CD4-positive, alpha-beta T cell (primary cell): ENCODE measurements at regions not wholly inside any gene's neighbourhood (a gene's known extent, or its start where the extent isn't known, plus 50 kb on each side); places are given as distances from the start of the nearest gene placed in this dataset.

Experiments used
- ATAC-seq: fragments of 200-7000 bp; cut with Tn5 transposase; one replicate; pipeline ENCODE4 v1.10.0; 2022; ENCODE audit warnings: mild to moderate bottlenecking; ENCODE audit not compliant: poor library complexity
- CTCF ChIA-PET: fragments of 350-600 bp; sonication (Branson Sonifier 250); formaldehyde crosslinking; loops from one replicate; lab custom pipeline; 2021; ENCODE audit warnings: antibody characterized with exemption, inconsistent platforms; lab: Charles Lee
- POLR2A ChIA-PET: fragments of 350-600 bp; sonication (Branson Sonifier 250); formaldehyde crosslinking; loops from one replicate; lab custom pipeline; 2021; ENCODE audit warnings: antibody characterized with exemption, inconsistent platforms; lab: Charles Lee
- DNase-seq, 14 experiments: peaks; one replicate each; pipeline ENCODE4 v3.0.0-alpha.2; 2013 to 2020; ENCODE audit warnings: mixed read lengths in 2 of 14
- H3K27ac ChIP-seq, 2 donors: one replicate each; pipeline versions ENCODE4 v1.5.1 to v1.7.0; 2013; ENCODE audit warnings: low read length in 2 of 2, low read depth in 1 of 2, mild to moderate bottlenecking in 1 of 2
- H3K27me3 ChIP-seq, 2 experiments: 1 replicate in 1 of 2; 2 replicates in 1 of 2; pipeline versions ENCODE4 v1.6.1 to v1.7.0; 2013; ENCODE audit warnings: low read length in 2 of 2, control low read depth in 1 of 2, mild to moderate bottlenecking in 1 of 2, moderate library complexity in 1 of 2; ENCODE audit not compliant: insufficient read depth in 2 of 2, control insufficient read depth in 1 of 2
- H3K36me3 ChIP-seq: one replicate; pipeline ENCODE4 v1.6.1; 2013; ENCODE audit warnings: low read length, control low read depth; ENCODE audit not compliant: insufficient read depth
- H3K4me1 ChIP-seq: one replicate; pipeline ENCODE4 v1.6.1; 2013; ENCODE audit warnings: low read length, control low read depth; ENCODE audit not compliant: insufficient read depth
- H3K4me3 ChIP-seq: one replicate; pipeline ENCODE4 v1.5.1; 2013; ENCODE audit warnings: mild to moderate bottlenecking, low read length, moderate library complexity
- H3K9me3 ChIP-seq, 2 experiments: 1 replicate in 1 of 2; 2 replicates in 1 of 2; pipeline versions ENCODE4 v1.6.1 to v1.7.0; 2013; ENCODE audit warnings: low read length in 2 of 2, mild to moderate bottlenecking in 2 of 2, control low read depth in 1 of 2, moderate library complexity in 1 of 2; ENCODE audit not compliant: control insufficient read depth in 1 of 2, insufficient read depth in 1 of 2
- H3K27ac Mint-ChIP-seq: one replicate; pipeline ENCODE4 v1.8.0; 2020; ENCODE audit warnings: mixed read lengths
- H3K27me3 Mint-ChIP-seq: one replicate; pipeline ENCODE4 v1.8.0; 2021; ENCODE audit warnings: mixed read lengths
- H3K36me3 Mint-ChIP-seq: one replicate; pipeline ENCODE4 v1.8.0; 2021; ENCODE audit warnings: low read depth, mixed read lengths
- H3K4me1 Mint-ChIP-seq: one replicate; pipeline ENCODE4 v1.8.0; 2021; ENCODE audit warnings: low read depth, mixed read lengths
- H3K4me3 Mint-ChIP-seq: one replicate; pipeline ENCODE4 v1.8.0; 2020; ENCODE audit warnings: mild to moderate bottlenecking, mixed read lengths
- H3K9me3 Mint-ChIP-seq: one replicate; pipeline ENCODE4 v1.8.0; 2020; ENCODE audit warnings: mixed read lengths
- CTCF ChIP-seq: fragments of 200-600 bp; IDR thresholded peaks from one replicate; pipeline ENCODE4 v1.8.0; 2022; ENCODE audit warnings: antibody characterized with exemption, mild to moderate bottlenecking
- intact Hi-C, 2 experiments: fragments of 100-400 bp; cut with DNase I in 1 of 2; cut with micrococcal nuclease in 1 of 2; formaldehyde crosslinking; loops; one replicate each; pipeline versions ENCODE4 v1.15.1 to v1.9.0; 2023 to 2025; cut with DNase I, micrococcal nuclease

DNA sequence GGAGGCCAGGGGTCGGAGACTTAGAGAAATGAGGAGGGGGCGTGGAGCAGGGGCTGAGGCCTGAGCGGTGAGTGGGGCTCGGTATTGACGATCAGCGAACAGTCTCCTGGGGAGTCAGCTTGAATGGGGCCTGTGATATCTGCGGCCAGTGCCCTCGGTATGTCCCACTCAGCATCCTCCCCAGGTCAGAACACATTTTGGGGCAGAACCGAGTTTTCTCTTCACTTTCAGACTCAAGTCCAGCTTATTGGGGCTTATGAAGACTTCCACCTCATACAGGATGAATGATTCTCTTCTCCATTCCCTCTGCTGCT lies 82.6 kb downstream of the RRM2 start:
- H3K27ac Mint-ChIP-seq = no peak overlapping the region
- CTCF ChIA-PET = interaction anchor here (0.6 kb wide), 1 partner anchor 96 kb away, joined by 4 read pairs; no protein-coding TSS in a partner anchor
- H3K4me3 Mint-ChIP-seq = no peak overlapping the region

GRCh38 chr2:10208736-10209135 lies 86.2 kb downstream of the RRM2 start:
- Histone ChIP-seq H3K4me3 (no peak overlapping the region), H3K36me3 (no peaks in the 10 kb centered on the region), H3K27me3 (no peaks in the 10 kb centered on the region), H3K27ac (no peak overlapping the region), H3K4me1 (no peaks in the 10 kb centered on the region), H3K9me3 (no peaks in the 10 kb centered on the region)
- DNase-seq (no peak), ATAC-seq (no peak)
- no peaks in the 10 kb centered on the region for H3K9me3 Mint-ChIP-seq
- intact Hi-C loops = no loop called here
- CTCF ChIA-PET = no interaction called here
- POLR2A ChIA-PET = no interaction called here
- TF ChIP-seq CTCF = no peak
- H3K36me3 Mint-ChIP-seq = no peaks in the 10 kb centered on the region
- no peaks in the 10 kb centered on the region for H3K27me3 Mint-ChIP-seq
- no peak overlapping the region for H3K27ac Mint-ChIP-seq
- no peak overlapping the region for H3K4me3 Mint-ChIP-seq
- no peaks in the 10 kb centered on the region for H3K4me1 Mint-ChIP-seq

More for the DNA sequence above, 82.6 kb downstream of the RRM2 start:
- Mint-ChIP-seq H3K27me3 (no peaks in the 10 kb centered on the region), H3K4me1 (no peaks in the 10 kb centered on the region), H3K9me3 (no peaks in the 10 kb centered on the region), H3K36me3 (no peaks in the 10 kb centered on the region)
- TF ChIP-seq CTCF = no peak
- no peaks in the 10 kb centered on the region for H3K27me3 ChIP-seq
- intact Hi-C loops = no loop called here
- no peak overlapping the region for H3K27ac ChIP-seq
- no peaks in the 10 kb centered on the region for H3K4me1 ChIP-seq
- H3K9me3 ChIP-seq = no peaks in the 10 kb centered on the region
- ATAC-seq (no peak), DNase-seq (no peak)
- H3K4me3 ChIP-seq = no peak overlapping the region
- no peaks in the 10 kb centered on the region for H3K36me3 ChIP-seq
- POLR2A ChIA-PET = no interaction called here

- no peaks in the 10 kb centered on the region for H3K4me1 ChIP-seq
- Mint-ChIP-seq H3K9me3 (no peaks in the 10 kb centered on the region), H3K4me1 (no peaks in the 10 kb centered on the region), H3K36me3 (no peaks in the 10 kb centered on the region), H3K27ac (no peak overlapping the region), H3K4me3 (no peak overlapping the region), H3K27me3 (no peaks in the 10 kb centered on the region)
- H3K36me3 ChIP-seq = no peaks in the 10 kb centered on the region
- H3K27ac ChIP-seq = no peak overlapping the region
- intact Hi-C loops = no loop called here
- CTCF ChIA-PET = no interaction called here
- H3K9me3 ChIP-seq = no peaks in the 10 kb centered on the region
- POLR2A ChIA-PET = no interaction called here
- ATAC-seq = no peak
- no peaks in the 10 kb centered on the region for H3K27me3 ChIP-seq
- no peak overlapping the region for H3K4me3 ChIP-seq
- TF ChIP-seq CTCF = no peak
- no peak for DNase-seq
Observed at GRCh38 chr2:10209406-10209935, 86.9 kb downstream of the RRM2 start.
